Prostate gland (tissue), 2 donors: ENCODE measurements at regions not wholly inside any gene's neighbourhood (a gene's known extent, or its start where the extent isn't known, plus 50 kb on each side); places are given as distances from the start of the nearest gene placed in this dataset.
"Not testable (repeated sequence)": the region's sequence is repeated elsewhere in the genome, so short reads cannot be mapped to it uniquely, and the experiment has no call there.

Source experiments
- CTCF ChIP-seq, 4 experiments: fragments of 200-600 bp in 2 of 4; fragments of 450-650 bp in 2 of 4; sonication (generic) in 2 of 4; IDR thresholded peaks; 1 replicate in 3 of 4; 2 replicates in 1 of 4; pipeline ENCODE4 v1.5.1; 2016 to 2019; ENCODE audit warnings: antibody characterized with exemption in 4 of 4, mild to moderate bottlenecking in 2 of 4, moderate library complexity in 2 of 4
- POLR2A ChIP-seq: fragments of 450-650 bp; IDR thresholded peaks from one replicate; pipeline ENCODE4 v1.6.1; 2016; ENCODE audit warnings: antibody characterized with exemption, mild to moderate bottlenecking
- POLR2AphosphoS5 ChIP-seq: sonication (generic); formaldehyde crosslinking; IDR thresholded peaks from one replicate; pipeline ENCODE4 v1.6.1; 2017; ENCODE audit warnings: antibody characterized with exemption

GRCh38 chr1:101493920-101494319 lies 257.1 kb downstream of the S1PR1 start:
- TF ChIP-seq POLR2A; CTCF (IDR thresholded peaks at IDR 0.05); POLR2AphosphoS5: not testable (repeated sequence)
